ENCODE measurements at regions not wholly inside any gene's neighbourhood (a gene's known extent, or its start where the extent isn't known, plus 50 kb on each side); places are given as distances from the start of the nearest gene placed in this dataset.

- TF ChIP-seq, protein P1, sequence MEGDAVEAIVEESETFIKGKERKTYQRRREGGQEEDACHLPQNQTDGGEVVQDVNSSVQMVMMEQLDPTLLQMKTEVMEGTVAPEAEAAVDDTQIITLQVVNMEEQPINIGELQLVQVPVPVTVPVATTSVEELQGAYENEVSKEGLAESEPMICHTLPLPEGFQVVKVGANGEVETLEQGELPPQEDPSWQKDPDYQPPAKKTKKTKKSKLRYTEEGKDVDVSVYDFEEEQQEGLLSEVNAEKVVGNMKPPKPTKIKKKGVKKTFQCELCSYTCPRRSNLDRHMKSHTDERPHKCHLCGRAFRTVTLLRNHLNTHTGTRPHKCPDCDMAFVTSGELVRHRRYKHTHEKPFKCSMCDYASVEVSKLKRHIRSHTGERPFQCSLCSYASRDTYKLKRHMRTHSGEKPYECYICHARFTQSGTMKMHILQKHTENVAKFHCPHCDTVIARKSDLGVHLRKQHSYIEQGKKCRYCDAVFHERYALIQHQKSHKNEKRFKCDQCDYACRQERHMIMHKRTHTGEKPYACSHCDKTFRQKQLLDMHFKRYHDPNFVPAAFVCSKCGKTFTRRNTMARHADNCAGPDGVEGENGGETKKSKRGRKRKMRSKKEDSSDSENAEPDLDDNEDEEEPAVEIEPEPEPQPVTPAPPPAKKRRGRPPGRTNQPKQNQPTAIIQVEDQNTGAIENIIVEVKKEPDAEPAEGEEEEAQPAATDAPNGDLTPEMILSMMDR (IDR thresholded peaks at IDR 0.05) = no peak
- TF ChIP-seq ATOH8 (CRISPR knock-in tag; IDR thresholded peaks at IDR 0.05; ENCODE audit: low read depth) (no peak), MAZ (IDR thresholded peaks at IDR 0.05; ENCODE audit: borderline replicate concordance, low read depth, low read length) (no peak), SREBF2 (IDR thresholded peaks at IDR 0.05) (no peak), FOXS1 (CRISPR knock-in tag; IDR thresholded peaks at IDR 0.05) (no peak), RFX5 (IDR thresholded peaks at IDR 0.05) (no peak), EHF (CRISPR knock-in tag; IDR thresholded peaks at IDR 0.05) (no peak)
- H3K4me3 ChIP-seq = no peak overlapping the region
- H3K27ac ChIP-seq = no peak overlapping the region
- FAIRE-seq = no peak
- DNase-seq (ENCODE audit: low read depth in 1 of 2, low spot score in 1 of 2) = no peak
- H3K4me1 ChIP-seq = no peaks in the 10 kb centered on the region
- WGBS (ENCODE audit: missing lambda C conversion rate) = 53% methylated on average over 5 of the region's 5 CpGs
- ATAC-seq = no peak
- ChIA-PET CTCF (interaction anchor here (1.2 to 2.2 kb wide), 5 partner anchors 10 to 221 kb away, joined by 3 to 7 read pairs (median 3); no protein-coding TSS in a partner anchor), POLR2A (no interaction called here)
- no peaks in the 10 kb centered on the region for H3K9me3 ChIP-seq
- no peak overlapping the region for H3K4me2 ChIP-seq
These were observed 147.1 kb upstream of the GBE1 start for GRCh38 chr3:81908561-81908960.

DNA sequence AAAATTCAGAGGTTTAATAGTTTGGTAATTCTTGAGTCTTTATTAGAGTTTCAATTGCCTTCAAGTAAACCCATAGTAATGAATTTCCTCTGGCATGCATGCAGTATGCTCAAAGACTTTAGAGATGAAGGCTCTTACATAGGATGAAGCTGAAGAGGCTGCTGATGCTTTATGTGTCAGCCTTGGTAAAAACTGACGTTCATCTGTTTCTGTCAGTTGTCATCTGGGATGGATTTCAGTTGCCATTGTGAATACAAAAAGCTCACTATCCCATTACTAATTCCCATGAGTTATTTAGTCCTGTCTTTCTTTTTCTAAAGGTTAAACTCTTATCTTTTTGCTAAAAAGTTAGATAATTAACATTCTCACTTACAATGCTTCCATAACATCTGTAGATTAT is 136.9 kb upstream of the GBE1 start:
- Histone ChIP-seq H3K9me3 (no peaks in the 10 kb centered on the region), H3K4me1 (no peaks in the 10 kb centered on the region), H3K4me3 (no peak overlapping the region), H3K27ac (no peak overlapping the region), H3K4me2 (no peak overlapping the region)
- no peak for TF ChIP-seq FOSL2 (IDR thresholded peaks at IDR 0.05)
- TF ChIP-seq FOSL2 (CRISPR knock-in tag; IDR thresholded peaks at IDR 0.05) = no peak
- no peak for TF ChIP-seq ESRRA (IDR thresholded peaks at IDR 0.05; ENCODE audit: borderline replicate concordance, low read length)
- no peak for TF ChIP-seq RFX5 (IDR thresholded peaks at IDR 0.05)
- TF ChIP-seq CBX2 (IDR thresholded peaks at IDR 0.05; ENCODE audit: borderline replicate concordance, low read depth) = no peak
- no peak for TF ChIP-seq EHMT2 (IDR thresholded peaks at IDR 0.05; ENCODE audit: low read depth)
- TF ChIP-seq, protein P1 (IDR thresholded peaks at IDR 0.05) = no peak
- TF ChIP-seq KDM1A (IDR thresholded peaks at IDR 0.05; ENCODE audit: low read depth) = no peak
- TF ChIP-seq ZFP36 (IDR thresholded peaks at IDR 0.05; ENCODE audit: borderline replicate concordance, partially characterized antibody) = no peak
- TF ChIP-seq ZC3H11A (IDR thresholded peaks at IDR 0.05) = no peak
- no peak for TF ChIP-seq TP53 (CRISPR knock-in tag; IDR thresholded peaks at IDR 0.05)
- TF ChIP-seq EP300 (IDR thresholded peaks at IDR 0.05) = no peak
- no peak for TF ChIP-seq ATOH8 (CRISPR knock-in tag; IDR thresholded peaks at IDR 0.05; ENCODE audit: low read depth)
- no peak for TF ChIP-seq PHF8 (IDR thresholded peaks at IDR 0.05; ENCODE audit: borderline replicate concordance, low read depth)
- no peak for TF ChIP-seq RAD21 (conservative IDR thresholded peaks at IDR 0.05 in 1 of 2, IDR thresholded peaks at IDR 0.05 in 1 of 2)
- TF ChIP-seq BCL3 (IDR thresholded peaks at IDR 0.05) = no peak
- no peak for TF ChIP-seq HEYL (CRISPR knock-in tag; IDR thresholded peaks at IDR 0.05)
- no peak for TF ChIP-seq CBX8 (IDR thresholded peaks at IDR 0.05)
- no peak for TF ChIP-seq SMC3 (IDR thresholded peaks at IDR 0.05)
- no peak for TF ChIP-seq GATA3 (IDR thresholded peaks at IDR 0.05; ENCODE audit: borderline replicate concordance)
- TF ChIP-seq E2F6 (IDR thresholded peaks at IDR 0.05; ENCODE audit: borderline replicate concordance, low read depth) = no peak
- 19% methylated on average over 1 of the region's 1 CpG for WGBS (ENCODE audit: missing lambda C conversion rate)
- no peak for DNase-seq (ENCODE audit: low read depth in 1 of 2, low spot score in 1 of 2)
- ChIA-PET POLR2A (no interaction called here), CTCF (interaction anchor here (0.6 to 1.8 kb wide), 2 partner anchors 11 to 160 kb away, joined by 3 to 4 read pairs; no protein-coding TSS in a partner anchor)
- no peak for FAIRE-seq
- ATAC-seq = no peak
